ENCODE measurements at regions not wholly inside any gene's neighbourhood (a gene's known extent, or its start where the extent isn't known, plus 50 kb on each side); places are given as distances from the start of the nearest gene placed in this dataset.

DNA sequence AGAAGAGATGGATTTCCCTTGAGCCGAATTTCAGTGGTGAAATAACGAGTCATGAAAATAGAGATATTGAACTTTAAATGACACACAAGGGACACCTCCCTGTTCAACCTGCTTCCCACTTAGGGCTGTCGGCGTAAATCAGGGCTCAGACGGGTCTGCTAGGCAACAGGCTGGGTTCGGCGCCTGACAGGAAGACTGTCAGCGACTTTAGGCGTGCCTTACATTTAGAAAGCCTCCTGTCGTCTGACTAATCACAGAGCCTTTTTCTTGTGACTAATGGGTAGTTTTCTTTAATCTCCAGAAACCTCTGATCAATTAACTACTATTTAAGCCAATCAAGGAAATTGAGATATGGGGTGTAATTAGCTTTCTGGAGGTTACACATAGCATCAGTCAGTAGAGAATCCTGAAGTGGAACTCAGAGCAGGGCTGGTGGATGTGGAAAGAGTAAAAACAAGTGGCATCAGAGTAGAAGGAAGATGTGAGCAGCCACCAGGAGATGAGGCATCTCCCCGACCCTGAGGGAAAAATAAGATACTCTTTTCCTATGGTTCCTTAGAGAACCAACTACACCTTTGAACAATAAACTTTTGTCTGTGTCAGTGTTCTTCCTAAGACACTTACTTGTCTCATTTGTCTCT is 86.2 kb upstream of the HS3ST1 start:
- H3K27ac ChIP-seq = no peak overlapping the region

DNA sequence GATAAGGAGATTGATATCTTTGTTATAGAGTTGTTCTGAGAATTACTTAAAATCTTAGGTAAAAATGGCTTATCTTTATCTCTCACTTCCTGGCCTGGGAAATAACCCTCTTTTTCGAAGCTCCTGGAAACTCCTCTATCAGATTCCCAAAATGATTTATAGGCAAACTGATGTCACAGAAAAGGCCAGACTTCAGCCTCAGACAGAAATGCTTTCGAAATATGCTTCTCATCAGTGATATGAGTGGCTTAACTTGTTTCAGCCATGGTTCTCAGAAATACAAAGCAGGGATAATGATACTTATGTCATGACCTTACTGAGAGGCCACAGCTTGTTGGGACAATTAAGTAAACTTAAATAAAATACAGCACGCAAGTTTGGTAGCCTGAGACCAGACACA is 85.3 kb upstream of the HS3ST1 start:
- Histone ChIP-seq H3K27ac (no peak overlapping the region), H3K4me3 (no peak overlapping the region)

More for the DNA sequence above, 86.2 kb upstream of the HS3ST1 start:
- no peak overlapping the region for H3K4me3 ChIP-seq

DNA sequence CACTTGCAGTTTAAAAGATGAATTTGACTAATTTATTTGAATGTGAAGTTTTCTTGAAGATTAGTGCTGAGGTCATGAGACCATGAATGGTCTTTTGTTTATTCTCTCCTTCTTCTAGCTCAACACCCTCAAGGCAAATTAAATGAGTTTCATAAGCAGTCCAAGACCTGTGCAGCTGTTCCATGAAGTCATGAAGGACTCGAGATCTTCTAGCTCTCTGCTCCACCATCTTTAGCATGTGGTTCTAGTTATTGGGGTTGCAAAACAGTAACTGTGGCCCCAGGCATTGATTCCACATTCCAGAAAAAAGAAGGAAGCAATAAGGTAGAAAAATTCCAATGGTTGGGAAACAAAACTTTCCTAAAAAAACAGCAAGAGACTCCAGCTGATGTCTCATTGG is 84.2 kb upstream of the HS3ST1 start:
- H3K4me3 ChIP-seq = no peak overlapping the region
- H3K27ac ChIP-seq = no peak overlapping the region

DNA sequence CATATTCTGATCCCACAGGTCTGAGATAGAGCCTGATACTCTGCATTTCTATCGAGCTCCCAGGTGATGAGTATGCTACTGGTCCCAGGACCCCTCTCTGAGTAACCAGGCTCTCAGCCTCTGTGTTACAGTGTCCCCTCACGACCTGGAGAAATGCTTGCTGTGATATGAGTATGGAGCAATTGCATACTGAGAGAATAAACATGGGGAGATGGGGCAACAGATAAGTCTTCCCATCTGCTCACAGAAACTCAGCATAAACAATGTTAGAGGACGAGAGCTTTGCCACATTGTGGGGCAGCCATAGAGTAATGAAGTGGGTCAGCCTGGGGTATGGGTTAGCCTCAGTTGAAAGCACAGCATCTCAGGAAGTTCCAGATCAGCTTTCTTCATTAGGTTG is 82.6 kb upstream of the HS3ST1 start:
- H3K4me3 ChIP-seq = no peak overlapping the region
- H3K27ac ChIP-seq = no peak overlapping the region

DNA sequence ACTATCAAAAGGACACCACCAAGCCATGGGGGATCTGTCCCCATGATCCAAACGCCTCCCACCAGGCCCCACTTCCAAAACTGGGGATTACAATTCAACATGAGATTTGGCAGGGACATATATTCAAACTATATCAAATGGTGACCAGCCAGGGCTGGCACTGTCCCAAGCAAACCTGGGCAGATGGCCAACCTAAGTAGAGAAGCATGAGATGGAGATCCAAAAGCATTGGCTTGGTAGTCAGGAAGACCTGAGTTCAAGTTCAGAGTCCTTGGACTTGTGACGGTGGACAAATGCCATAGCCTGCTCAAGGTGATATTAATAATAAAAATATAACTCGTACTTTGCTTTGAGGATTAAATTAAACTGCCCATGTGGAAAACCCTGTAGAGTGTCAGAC is 79.2 kb upstream of the HS3ST1 start:
- Histone ChIP-seq H3K27ac (no peak overlapping the region), H3K4me3 (no peak overlapping the region)

DNA sequence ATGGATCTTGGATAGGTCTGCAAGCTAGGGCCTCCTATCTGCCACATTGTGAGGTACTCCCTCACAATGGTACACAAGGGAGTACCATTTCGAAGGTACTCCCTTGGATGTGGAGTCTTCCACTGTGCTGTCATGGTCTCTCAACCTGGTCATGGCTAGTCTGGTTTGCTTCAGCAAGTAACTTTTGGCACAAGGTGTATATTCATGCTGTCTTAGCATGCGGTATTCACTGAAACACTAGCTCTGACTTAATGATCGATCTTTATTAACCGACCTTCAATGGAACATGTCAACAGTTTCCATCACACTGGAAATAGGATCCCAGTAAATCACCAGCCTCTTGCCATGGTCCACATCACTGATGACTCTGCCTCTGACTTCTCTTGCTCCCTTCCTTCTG is 77.5 kb upstream of the HS3ST1 start:
- no peak overlapping the region for H3K27ac ChIP-seq
- H3K4me3 ChIP-seq = no peak overlapping the region

DNA sequence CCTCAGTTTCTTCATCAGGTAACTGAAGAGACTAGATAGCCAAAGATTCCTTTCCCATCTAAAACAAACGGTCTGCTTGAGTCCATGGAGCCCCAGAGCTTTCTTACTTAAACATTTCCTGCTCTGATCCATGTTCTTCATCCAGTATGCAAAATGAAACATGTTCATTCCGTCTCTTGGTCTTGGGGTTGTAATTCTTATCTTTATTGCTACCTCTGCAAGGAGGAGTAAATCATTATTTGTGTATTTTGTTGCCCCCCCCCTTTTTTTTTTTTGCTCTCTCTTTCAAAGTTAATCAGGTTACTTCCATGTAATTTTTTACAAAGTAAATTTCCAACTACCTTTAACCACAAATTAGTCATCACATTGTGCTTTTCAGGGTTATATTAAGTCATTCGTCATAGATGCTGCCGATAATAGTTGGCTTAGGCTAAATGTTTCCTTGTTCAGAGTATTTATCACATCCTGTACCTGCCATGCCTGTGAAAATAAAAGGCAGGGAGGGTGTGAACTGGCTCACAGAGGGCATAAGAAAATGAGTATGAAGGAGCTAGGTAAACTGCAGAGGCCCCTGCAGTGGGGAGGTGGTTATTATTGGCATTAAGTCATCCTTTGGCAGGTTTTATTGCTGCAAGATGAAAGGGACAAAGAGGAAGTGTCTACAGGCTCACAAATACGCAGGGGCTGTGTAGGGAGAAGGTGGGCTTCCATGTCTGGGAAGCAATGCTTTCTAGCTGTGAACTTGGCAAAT is 76.7 kb upstream of the HS3ST1 start:
- peak overlapping the region in 1 of 21 experiments; percentile 4 for H3K27ac ChIP-seq

DNA sequence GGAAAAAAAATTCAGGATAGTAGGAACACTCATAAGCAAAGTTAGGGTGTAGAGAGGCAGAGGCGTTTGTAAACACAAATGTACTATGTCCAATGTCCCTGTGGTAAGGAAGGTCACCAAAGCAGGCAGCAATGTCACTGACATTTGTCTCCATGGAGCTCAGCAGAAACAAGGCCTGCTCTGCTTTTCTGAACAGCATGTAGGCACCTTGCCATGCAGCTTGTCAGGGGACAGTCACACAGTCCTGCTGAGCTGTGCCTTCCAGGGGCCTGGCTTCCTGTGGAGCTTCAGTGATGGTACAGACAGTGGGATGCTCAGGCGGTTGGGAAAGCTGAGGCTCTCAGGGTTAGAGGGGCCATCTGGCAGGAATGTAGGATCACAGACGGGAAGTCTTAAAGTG is 74.5 kb upstream of the HS3ST1 start:
- no peak overlapping the region for H3K4me3 ChIP-seq
- H3K27ac ChIP-seq = no peak overlapping the region

More for the DNA sequence above, 76.7 kb upstream of the HS3ST1 start:
- H3K4me3 ChIP-seq = no peak overlapping the region

DNA sequence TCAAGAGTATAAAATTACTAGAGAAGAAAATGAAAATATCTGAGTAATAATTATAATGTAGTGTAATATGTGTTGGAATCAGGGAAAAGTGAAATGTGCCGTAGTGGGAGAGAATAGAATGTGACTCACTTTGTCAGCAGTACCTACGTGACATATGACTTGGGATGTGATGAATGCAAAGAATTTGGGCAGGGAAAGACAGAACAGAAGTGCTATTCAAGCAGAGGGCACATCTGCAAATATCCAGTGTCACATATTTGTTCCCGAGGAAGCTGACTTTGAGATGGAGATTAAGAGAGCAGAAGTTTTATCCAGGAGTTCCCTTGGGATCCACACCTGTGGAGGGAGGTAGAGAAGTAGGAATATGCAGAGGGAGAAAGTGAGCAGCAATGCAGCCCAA is 69.3 kb upstream of the HS3ST1 start:
- no peak overlapping the region for H3K27ac ChIP-seq
- no peak overlapping the region for H3K4me3 ChIP-seq

DNA sequence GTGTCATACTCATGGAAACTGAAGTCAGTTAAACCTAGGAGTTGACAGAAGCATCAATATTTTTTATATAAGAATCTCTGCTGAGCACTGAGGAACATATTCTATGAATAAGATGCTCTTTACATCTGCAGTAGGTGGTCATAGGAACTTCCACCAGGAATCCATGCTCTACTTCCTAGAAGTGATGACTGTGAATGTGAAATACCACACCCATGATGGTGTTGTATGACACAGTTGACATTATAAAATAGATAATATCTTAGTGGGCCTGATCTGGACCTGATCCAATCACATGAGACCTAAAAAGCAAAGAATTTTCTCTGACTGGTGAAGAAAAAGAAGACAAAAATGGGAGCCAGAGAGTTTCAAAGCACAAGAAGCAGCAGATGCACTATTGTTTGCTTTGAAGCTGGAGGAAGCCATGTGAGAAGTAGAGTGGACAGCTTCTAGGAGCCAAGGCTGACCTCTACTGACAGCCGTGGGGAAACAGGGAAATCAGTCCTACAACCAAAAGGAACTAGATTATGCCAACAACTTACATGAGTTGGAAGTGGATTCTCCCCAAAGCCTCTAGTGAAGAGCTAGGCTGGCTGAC is 68.6 kb upstream of the HS3ST1 start:
- Histone ChIP-seq H3K27ac (no peak overlapping the region), H3K4me3 (no peak overlapping the region)

DNA sequence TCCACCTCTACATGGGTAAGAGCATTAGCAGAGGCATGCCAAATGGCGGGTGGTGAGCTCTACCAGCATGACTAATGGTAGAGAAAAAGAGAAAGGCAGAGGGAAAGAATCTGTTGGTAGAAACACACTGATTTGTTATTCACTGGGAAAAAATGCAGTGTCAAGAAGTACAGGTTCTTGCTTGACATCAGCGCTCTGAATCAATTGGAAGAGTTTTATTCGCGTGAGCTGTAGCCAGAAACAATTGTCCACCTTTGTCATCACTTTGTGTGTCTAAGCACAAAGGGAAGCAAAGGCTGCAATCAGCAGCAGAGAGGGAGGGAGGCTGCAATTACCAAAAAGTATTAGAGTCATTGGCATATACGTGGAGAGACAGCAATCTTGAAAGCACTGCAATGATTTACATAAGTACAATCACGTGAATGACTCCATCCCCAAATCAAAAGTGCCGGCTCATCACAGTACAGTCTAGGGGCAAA is 67.7 kb upstream of the HS3ST1 start:
- Histone ChIP-seq H3K27ac (no peak overlapping the region), H3K4me3 (no peak overlapping the region)

DNA sequence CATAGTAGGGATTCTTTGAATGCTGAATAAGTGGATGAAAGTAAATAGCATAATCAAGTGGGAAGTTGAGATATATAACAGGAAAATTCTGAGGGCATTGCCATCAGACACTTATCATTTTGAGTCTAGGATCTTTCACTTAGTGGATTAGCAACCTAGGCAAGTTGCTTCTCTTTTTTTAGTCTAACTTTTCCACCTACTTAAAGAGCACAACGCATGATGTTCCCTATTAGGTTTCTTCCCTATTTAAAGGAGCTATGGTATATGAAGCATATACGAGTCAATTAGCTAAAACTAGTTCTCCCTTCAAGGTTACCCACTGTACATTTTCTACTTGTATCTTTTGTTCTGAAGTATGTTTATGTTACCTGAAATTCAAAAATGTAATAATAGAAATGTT is 67.1 kb upstream of the HS3ST1 start:
- Histone ChIP-seq H3K27ac (no peak overlapping the region), H3K4me3 (no peak overlapping the region)

DNA sequence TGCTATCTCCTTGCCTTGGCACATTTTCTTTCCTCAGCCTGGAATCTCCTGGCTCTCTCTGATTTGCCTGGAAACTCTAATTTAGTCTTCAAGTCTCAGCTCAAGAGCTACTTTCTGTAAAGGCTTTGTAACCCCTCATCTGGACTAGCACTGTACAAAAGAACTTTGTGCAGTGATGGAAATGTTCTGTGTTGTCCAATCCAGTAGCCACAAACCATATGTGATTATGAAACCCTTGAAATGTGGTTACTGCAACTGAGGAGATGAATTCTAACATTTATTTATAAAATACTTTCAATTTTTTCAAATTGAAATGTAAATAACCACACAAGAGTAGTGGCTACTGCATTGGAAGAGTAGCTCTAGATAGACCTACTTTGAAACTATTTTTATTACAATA is 66.6 kb upstream of the HS3ST1 start:
- Histone ChIP-seq H3K4me3 (no peak overlapping the region), H3K27ac (no peak overlapping the region)

DNA sequence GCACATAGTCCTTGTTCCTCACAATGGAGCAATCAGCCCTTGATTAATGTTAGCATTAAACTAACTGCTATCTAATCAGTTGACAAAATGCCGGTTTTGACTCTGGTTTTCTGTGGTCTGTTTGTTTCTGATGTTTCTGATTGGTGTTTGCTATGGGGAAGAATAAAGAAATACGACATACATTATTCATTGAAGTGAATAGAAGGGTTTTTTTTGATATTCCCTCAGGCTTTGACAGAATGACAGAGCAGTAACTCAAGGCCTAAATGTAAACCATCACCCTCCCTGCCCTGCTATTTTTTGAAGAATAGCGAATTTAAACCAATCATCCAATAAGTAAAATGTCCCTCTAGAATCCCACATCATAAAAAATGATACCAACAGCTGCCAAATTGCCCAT is 65.5 kb upstream of the HS3ST1 start:
- Histone ChIP-seq H3K27ac (no peak overlapping the region), H3K4me3 (no peak overlapping the region)

DNA sequence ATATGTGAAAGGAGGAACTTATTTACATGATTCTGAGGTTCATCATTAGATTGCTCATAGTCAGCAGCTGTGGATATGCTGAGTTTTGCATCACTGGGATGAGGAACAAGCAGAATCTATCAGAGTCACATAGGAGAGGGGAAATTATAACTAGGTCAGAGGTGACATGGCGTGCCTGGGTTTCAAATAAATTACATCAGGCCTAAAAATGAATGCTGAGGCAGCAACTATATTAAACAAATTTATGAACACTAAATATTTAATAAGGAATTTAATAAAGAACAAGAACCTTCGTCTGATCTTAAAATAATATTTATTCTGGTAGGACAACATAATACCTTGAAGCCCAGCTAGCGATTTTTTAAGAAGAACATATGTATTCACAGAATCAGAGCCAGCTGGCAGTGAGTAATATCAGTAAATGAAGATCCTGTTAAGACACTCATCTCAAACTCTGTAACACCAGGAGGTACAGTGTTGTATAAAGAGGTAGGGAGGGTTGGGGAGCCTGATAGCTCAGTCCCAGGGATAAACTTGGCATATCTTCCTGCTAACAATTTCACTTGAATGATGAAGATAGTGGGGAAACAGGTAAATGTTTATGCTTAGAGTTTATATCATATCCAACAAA is 60.9 kb upstream of the HS3ST1 start:
- H3K27ac ChIP-seq = peak overlapping the region in 1 of 21 experiments; percentile 45
- H3K4me3 ChIP-seq = no peak overlapping the region

DNA sequence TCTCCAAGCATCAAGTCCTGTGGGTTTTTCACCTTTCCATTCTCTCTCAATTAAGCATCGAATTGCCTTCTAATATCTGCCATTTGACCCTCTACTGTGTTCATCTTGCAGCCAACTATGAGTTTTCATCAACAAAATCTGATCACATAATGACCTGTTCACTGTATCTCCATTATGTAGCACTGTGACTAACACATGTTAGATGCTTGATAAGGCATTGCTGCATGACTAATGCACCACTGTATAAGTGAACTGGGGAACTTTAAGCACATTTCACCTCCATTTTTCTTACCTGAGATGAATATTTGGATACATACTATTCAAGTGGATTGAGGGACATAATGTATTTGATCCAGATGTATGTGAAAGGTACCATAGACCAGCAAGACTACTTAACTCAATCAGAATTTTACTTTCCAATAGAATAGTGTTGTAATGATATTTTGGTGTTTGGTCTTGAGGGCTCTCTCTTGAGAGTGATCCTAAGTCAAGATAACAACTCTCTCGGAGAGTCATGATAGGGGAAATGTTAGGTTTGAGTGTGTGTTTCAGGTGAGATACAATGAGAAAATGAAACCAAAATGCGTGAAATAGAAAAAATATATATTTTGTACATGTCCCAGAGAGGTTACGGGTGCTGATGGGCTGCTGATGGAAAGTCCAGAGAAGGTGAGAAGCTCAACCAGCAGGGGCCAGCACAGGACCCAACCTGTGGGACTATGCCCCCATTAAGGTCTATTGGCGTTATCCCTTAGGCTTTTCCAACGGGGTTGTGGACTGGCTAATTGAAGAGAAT is 60.2 kb upstream of the HS3ST1 start:
- Histone ChIP-seq H3K27ac (no peak overlapping the region), H3K4me3 (no peak overlapping the region)

DNA sequence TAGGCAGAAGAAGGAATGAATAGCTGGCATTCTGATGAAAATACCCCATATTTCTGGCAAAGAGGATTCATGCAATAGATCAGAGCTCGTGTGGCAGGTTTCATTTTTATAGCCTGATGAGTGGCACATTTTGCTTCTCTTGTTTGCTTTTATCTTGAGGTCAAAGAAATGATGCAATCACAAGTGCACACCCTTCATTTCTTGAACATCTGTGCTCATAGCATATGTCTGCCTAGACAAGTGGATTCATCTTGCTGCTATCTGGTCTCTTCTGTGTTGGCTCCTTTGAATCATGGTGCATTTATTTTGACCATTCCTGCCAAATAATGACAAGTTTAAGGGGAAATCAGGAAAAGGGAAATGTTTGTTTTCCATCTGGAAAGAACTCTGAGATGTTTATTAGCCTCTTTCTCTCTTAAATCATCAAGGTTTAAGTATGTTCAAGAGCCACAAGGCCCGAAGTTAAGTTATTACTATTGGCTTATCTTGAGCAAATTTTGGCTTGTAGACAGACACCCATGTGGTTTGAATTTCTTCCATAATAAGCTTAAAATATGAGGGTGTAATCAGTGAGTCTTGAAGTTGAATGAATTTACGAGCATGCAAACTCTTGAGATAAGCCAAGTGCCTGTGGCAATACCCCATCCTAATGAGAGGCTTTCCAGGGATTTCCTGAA is 59.3 kb upstream of the HS3ST1 start:
- no peak overlapping the region for H3K27ac ChIP-seq
- H3K4me3 ChIP-seq = no peak overlapping the region

DNA sequence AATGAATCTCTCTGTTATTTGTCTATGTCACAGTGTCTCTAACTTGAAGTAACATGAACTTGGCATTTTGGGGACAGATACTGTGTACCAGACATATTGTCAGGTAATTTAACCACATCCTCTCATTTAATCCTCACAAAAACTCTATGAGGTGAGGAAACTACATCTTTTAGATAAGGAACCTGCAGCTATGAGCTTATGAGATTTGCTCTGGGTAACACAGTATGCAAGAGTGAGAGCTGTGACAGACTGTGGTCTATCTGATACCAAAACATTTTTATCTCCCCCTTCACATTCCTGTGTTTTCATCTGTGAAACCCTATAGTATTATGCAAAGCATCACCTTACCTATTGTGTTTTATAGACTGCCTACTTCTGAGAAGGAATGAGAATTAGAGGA is 58.4 kb upstream of the HS3ST1 start:
- Histone ChIP-seq H3K4me3 (no peak overlapping the region), H3K27ac (no peak overlapping the region)

DNA sequence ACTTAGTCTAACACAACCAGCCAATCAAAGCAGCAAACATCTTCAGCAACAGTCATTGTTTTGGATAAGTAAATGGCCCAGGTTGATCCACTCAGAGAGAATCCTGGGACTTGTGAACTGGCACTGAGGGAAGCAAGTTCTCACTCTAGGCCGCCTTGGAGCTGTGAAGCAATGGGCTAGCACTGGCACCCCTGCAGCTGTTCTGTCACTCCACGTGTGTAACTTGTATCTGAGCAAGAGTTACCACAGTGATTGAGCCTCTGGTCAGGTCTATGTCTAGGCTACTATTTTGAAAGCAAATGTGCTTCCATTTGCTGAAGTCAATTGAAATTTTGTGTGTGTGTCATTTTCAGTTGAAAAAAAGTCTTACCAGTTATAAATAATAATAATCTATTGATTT is 57.2 kb upstream of the HS3ST1 start:
- no peak overlapping the region for H3K4me3 ChIP-seq
- no peak overlapping the region for H3K27ac ChIP-seq

Data from skin epidermis (tissue), 12 donors.